Activated naive CD4-positive, alpha-beta T cell treated with anti-CD3 and anti-CD28 coated beads for 36 hours (primary cell): ENCODE measurements at regions not wholly inside any gene's neighbourhood (a gene's known extent, or its start where the extent isn't known, plus 50 kb on each side); places are given as distances from the start of the nearest gene placed in this dataset.
"Not testable (repeated sequence)": the region's sequence is repeated elsewhere in the genome, so short reads cannot be mapped to it uniquely, and the experiment has no call there.

Experiments used
- CTCF ChIA-PET: fragments of 350-600 bp; sonication (Branson Sonifier 250); formaldehyde crosslinking; loops from one replicate; lab custom pipeline; 2021; ENCODE audit warnings: antibody characterized with exemption; lab: Charles Lee
- DNase-seq: peaks from one replicate; pipeline ENCODE4 v3.0.0-alpha.2; 2020
- H3K27ac Mint-ChIP-seq: one replicate; pipeline ENCODE4 v1.8.0; 2021; ENCODE audit warnings: mild to moderate bottlenecking, mixed read lengths
- H3K27me3 Mint-ChIP-seq: one replicate; pipeline ENCODE4 v1.8.0; 2021; ENCODE audit warnings: low read depth, mixed read lengths
- H3K36me3 Mint-ChIP-seq: one replicate; pipeline ENCODE4 v1.8.0; 2021; ENCODE audit warnings: low read depth, mixed read lengths
- H3K4me1 Mint-ChIP-seq: one replicate; pipeline ENCODE4 v1.8.0; 2021; ENCODE audit warnings: low read depth, mixed read lengths
- H3K4me3 Mint-ChIP-seq: one replicate; pipeline ENCODE4 v1.8.0; 2021; ENCODE audit warnings: mild to moderate bottlenecking, moderate library complexity, mixed read lengths
- H3K9me3 Mint-ChIP-seq: one replicate; pipeline ENCODE4 v1.8.0; 2021; ENCODE audit warnings: mixed read lengths
- intact Hi-C: fragments of 100-400 bp; cut with micrococcal nuclease; formaldehyde crosslinking; loops from one replicate; pipeline ENCODE4 v1.15.1; 2023

DNA sequence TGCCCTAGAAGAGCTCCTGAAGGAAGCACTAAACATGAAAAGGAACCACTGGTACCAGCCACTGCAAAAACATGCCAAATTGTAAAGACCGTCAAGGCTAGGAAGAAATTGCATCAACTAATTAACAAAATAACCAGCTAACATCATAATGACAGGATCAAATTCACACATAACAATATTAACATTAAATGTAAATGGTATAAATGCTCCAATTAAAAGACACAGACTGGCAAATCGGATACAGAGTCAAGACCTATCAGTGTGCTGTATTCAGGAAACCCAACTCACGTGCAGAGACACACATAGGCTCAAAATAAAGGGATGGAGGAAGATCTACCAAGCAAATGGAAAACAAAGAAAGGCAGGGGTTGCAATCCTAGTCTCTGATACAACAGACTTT, 137.0 kb upstream of the BCL9 start:
- CTCF ChIA-PET = not testable (repeated sequence)
- H3K9me3 Mint-ChIP-seq = peaks cover 13% of the 10 kb centered on the region

DNA sequence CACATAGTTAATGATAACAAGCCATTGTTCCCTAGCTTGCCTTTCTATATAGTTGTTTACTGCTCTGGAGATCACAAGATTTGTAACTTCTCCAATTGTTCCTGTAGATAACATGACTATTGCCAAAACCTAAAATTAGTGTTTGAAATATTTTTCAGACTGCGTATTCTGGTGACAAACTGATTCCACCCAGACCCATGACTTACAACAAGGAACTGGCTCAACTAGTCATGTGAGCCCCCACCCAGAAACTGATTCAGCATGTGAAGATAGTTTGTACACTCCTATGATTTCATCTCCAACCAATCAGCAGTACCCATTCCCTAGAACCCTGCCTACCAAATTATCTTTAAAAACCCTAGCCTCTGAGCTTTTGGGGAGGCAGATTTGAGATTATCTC, 131.4 kb upstream of the BCL9 start:
- CTCF ChIA-PET = no interaction called here
- H3K4me3 Mint-ChIP-seq = no peak overlapping the region

More for the DNA sequence above, 137.0 kb upstream of the BCL9 start:
- intact Hi-C loops, H3K4me1 Mint-ChIP-seq, DNase-seq, H3K36me3 Mint-ChIP-seq, H3K4me3 Mint-ChIP-seq, H3K27ac Mint-ChIP-seq: not testable (repeated sequence)
- H3K27me3 Mint-ChIP-seq = peaks cover 30% of the 10 kb centered on the region

DNA sequence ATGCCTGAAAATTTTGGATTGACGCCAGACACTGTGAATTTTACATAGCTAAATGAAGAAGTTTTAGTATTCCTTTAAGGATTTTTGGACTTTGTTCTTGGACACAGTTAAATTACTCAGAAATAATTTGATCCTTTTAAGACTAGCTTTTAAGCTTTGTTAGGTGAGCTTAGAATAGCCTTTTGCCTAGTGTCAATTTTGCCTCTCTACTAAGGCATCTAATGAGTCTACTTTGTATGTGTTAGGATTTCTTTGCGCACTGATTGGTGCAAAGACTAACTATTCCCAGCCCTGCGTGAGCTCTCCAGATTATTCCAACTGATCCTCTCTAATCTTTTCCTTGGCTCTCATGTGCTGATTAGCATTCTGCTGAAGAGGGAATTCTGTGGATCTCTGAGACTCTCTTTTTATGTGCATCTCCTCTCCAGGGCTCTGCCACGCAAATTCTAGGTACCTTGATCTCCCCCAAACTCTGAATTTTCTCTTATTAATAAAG, 128.1 kb upstream of the BCL9 start:
- DNase-seq = no peak
- no peak overlapping the region for H3K4me3 Mint-ChIP-seq
- CTCF ChIA-PET = interaction anchor here (0.7 kb wide), 1 partner anchor 91 kb away, joined by 3 read pairs; no protein-coding TSS in a partner anchor
- no peak overlapping the region for H3K27ac Mint-ChIP-seq
- no peaks in the 10 kb centered on the region for H3K4me1 Mint-ChIP-seq
- H3K36me3 Mint-ChIP-seq = no peaks in the 10 kb centered on the region
- peaks cover 13% of the 10 kb centered on the region for H3K27me3 Mint-ChIP-seq
- peaks cover 2% of the 10 kb centered on the region for H3K9me3 Mint-ChIP-seq
- intact Hi-C loops = no loop called here

More for the DNA sequence above, 131.4 kb upstream of the BCL9 start:
- intact Hi-C loops = no loop called here
- Mint-ChIP-seq H3K27me3 (peaks cover 6% of the 10 kb centered on the region), H3K27ac (no peak overlapping the region), H3K9me3 (peaks cover 5% of the 10 kb centered on the region), H3K36me3 (no peaks in the 10 kb centered on the region), H3K4me1 (no peaks in the 10 kb centered on the region)
- DNase-seq = no peak

DNA sequence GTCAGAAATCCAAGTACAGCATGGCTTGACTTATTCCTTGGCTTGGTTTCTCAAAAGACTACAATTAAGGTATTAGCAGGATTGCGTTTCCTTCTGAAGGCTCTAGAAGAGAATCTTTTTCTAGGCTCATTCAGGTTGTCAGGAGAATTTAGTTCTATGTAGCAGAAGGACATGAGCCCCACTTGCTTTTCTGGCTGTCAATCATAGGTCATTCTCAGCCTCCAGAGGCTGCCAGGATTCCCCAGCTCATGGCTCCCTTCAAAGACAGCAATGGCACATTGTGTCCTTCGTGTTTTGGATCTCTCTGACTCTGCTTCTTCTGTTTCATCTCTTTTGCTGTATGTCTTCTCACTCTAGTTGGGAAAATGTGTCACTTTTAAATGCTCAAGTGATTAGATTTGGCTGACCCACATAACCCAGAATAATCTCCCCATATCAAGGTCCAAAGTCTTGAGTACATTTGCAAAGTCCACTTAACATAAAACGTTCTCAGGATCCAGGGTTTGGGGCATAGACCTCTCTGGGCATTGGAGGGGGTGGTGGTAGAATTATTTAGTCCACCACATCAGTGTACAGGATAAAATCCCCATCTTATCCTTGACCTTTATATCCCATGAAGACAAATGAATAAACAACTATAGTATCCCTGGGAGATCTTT, 126.7 kb upstream of the BCL9 start:
- H3K4me3 Mint-ChIP-seq = no peak overlapping the region
- DNase-seq = no peak
- no peaks in the 10 kb centered on the region for H3K36me3 Mint-ChIP-seq
- CTCF ChIA-PET = interaction anchor here (0.5 kb wide), 1 partner anchor 132 kb away, joined by 3 read pairs; no protein-coding TSS in a partner anchor
- H3K4me1 Mint-ChIP-seq = no peaks in the 10 kb centered on the region
- peaks cover 2% of the 10 kb centered on the region for H3K9me3 Mint-ChIP-seq
- H3K27ac Mint-ChIP-seq = no peak overlapping the region
- peaks cover 23% of the 10 kb centered on the region for H3K27me3 Mint-ChIP-seq
- intact Hi-C loops = no loop called here

DNA sequence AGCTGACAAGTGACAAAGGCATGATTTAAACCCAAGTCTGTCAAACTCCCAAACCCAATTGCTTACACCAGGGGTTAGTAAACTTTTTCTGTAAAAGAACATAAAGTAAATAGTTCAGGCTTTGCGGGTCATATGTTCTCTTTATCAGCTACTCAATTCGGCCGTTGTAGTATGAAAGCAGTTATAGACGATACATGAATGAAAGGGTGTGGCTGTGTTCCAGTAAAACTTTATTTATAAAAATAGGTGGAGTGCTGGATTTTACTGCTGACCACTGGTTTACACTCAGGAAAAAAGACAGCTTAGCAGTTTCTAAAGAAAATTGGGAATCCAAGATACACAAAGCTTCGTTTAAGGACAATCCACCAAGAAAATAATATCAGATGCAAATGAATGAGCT, 124.3 kb upstream of the BCL9 start:
- CTCF ChIA-PET = interaction anchor here (0.8 kb wide), 1 partner anchor 15 kb away, joined by 4 read pairs; no protein-coding TSS in a partner anchor
- Mint-ChIP-seq H3K9me3 (no peaks in the 10 kb centered on the region), H3K27ac (no peak overlapping the region), H3K36me3 (no peaks in the 10 kb centered on the region), H3K27me3 (peaks cover 31% of the 10 kb centered on the region), H3K4me3 (no peak overlapping the region), H3K4me1 (no peaks in the 10 kb centered on the region)
- intact Hi-C loops = no loop called here
- DNase-seq = no peak

DNA sequence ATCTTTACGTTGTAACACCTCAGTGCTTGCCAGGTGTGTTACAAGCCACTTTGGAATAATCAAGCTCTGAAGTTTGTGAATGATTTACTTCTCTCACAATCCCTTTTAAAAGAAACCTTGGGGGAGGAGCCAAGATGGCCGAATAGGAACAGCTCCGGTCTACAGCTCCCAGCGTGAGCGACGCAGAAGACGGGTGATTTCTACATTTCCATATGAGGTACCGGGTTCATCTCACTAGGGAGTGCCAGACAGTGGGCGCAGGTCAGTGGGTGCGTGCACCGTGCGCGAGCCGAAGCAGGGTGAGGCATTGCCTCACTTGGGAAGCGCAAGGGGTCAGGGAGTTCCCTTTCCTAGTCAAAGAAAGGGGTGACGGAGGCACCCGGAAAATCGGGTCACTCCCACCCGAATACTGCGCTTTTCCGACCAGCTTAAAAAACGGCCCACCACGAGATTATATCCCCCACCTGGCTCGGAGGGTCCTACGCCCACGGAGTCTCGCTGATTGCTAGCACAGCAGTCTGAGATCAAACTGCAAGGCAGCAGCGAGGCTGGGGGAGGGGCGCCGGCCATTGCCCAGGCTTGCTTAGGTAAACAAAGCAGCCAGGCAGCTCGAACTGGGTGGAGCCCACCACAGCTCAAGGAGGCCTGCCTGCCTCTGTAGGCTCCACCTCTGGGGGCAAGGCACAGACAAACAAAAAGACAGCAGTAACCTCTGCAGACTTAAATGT, 118.0 kb upstream of the BCL9 start:
- H3K27me3 Mint-ChIP-seq = peaks cover 24% of the 10 kb centered on the region
- intact Hi-C loops, H3K36me3 Mint-ChIP-seq, H3K9me3 Mint-ChIP-seq, H3K4me1 Mint-ChIP-seq, H3K27ac Mint-ChIP-seq, DNase-seq, H3K4me3 Mint-ChIP-seq, CTCF ChIA-PET: not testable (repeated sequence)

GRCh38 chr1:147434921-147435320, 106.4 kb upstream of the BCL9 start:
- Mint-ChIP-seq H3K4me3 (no peak overlapping the region), H3K9me3 (no peaks in the 10 kb centered on the region), H3K36me3 (no peaks in the 10 kb centered on the region), H3K27ac (no peak overlapping the region), H3K27me3 (no peaks in the 10 kb centered on the region), H3K4me1 (no peaks in the 10 kb centered on the region)
- CTCF ChIA-PET = interaction anchor here (0.7 kb wide), 1 partner anchor 14 kb away, joined by 3 read pairs; no protein-coding TSS in a partner anchor
- intact Hi-C loops = no loop called here
- DNase-seq = no peak

GRCh38 chr1:147444381-147444780, 96.9 kb upstream of the BCL9 start:
- intact Hi-C loops = no loop called here

DNA sequence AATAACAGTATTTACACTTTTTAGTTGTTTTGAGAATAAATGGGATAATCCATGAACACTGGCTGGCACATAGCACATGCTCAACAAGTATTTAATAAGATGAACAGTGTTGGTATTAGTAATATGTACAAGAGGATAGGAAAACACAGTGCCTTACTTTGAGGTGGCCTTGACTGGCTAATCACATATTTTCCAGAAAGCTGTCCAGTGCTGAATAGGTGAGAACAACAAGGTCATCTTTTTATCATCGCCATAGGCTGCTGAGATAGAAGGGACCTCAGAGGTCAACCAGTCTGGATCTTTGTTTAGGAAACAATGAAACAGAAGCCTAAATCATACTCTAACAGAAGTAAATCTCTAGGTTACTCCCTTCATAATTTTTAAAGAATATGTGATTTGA, 89.7 kb upstream of the BCL9 start:
- Mint-ChIP-seq H3K4me1 (no peaks in the 10 kb centered on the region), H3K4me3 (no peak overlapping the region), H3K27ac (no peak overlapping the region), H3K9me3 (peaks cover 10% of the 10 kb centered on the region), H3K36me3 (peaks cover 2% of the 10 kb centered on the region), H3K27me3 (peaks cover 22% of the 10 kb centered on the region)
- DNase-seq = no peak
- intact Hi-C loops = no loop called here
- CTCF ChIA-PET = no interaction called here

More at GRCh38 chr1:147444381-147444780, 96.9 kb upstream of the BCL9 start:
- Mint-ChIP-seq H3K27ac (no peak overlapping the region), H3K27me3 (peaks cover 11% of the 10 kb centered on the region), H3K4me3 (no peak overlapping the region), H3K36me3 (peaks cover 2% of the 10 kb centered on the region), H3K9me3 (peaks cover 32% of the 10 kb centered on the region), H3K4me1 (no peaks in the 10 kb centered on the region)
- CTCF ChIA-PET = no interaction called here
- no peak for DNase-seq

DNA sequence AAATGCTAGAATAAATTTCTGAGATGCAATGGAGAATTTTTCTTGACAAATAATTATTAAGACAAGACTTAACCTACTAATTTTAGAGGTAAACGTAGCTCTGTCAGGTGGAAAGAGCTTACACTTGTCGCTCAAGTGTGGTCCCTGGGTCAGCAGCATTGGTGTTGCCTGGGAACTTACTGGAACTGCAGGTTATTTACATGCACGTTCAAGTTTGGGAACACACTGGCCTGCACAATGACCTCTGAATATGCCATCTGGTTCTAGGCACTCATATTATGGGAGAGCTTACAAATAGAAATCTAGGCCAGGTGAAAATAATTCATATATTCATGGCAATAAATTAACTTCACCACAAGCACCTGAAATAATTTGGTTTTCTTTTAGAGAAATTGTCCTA, 88.5 kb upstream of the BCL9 start:
- CTCF ChIA-PET = no interaction called here
- intact Hi-C loops = no loop called here
- Mint-ChIP-seq H3K4me1 (no peaks in the 10 kb centered on the region), H3K36me3 (no peaks in the 10 kb centered on the region), H3K27ac (no peak overlapping the region), H3K27me3 (peaks cover 14% of the 10 kb centered on the region), H3K9me3 (no peaks in the 10 kb centered on the region), H3K4me3 (no peak overlapping the region)
- DNase-seq = no peak

DNA sequence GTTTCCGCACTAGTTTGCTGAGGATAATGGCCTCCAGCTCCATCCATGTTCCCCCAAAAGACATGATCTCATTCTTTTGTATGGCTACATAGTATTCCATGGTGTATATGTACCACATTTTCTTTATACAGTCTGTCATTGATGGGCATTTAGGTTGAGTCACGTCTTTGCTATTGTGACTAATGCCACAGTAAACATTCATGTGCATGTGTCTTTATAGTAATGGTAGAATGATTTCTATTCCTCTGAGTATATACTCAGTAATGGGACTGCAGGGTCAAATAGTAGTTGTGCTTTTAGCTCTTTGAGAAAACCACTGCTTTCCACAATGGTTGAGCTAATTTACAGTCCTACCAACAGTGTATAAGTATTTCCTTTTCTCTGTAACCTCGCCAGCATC, 78.3 kb upstream of the BCL9 start:
- CTCF ChIA-PET = no interaction called here
- intact Hi-C loops = no loop called here
- Mint-ChIP-seq H3K27ac (no peak overlapping the region), H3K9me3 (peaks cover 8% of the 10 kb centered on the region), H3K27me3 (peaks cover 50% of the 10 kb centered on the region), H3K4me1 (no peaks in the 10 kb centered on the region), H3K4me3 (no peak overlapping the region), H3K36me3 (no peaks in the 10 kb centered on the region)
- no peak for DNase-seq

GRCh38 chr1:147466543-147466942, 74.8 kb upstream of the BCL9 start:
- Mint-ChIP-seq H3K36me3 (no peaks in the 10 kb centered on the region), H3K4me1 (no peaks in the 10 kb centered on the region), H3K27ac (no peak overlapping the region), H3K27me3 (peaks cover 45% of the 10 kb centered on the region), H3K4me3 (no peak overlapping the region), H3K9me3 (peaks cover 8% of the 10 kb centered on the region)
- intact Hi-C loops = no loop called here
- CTCF ChIA-PET = no interaction called here
- DNase-seq = no peak

GRCh38 chr1:147470079-147470478, 71.2 kb upstream of the BCL9 start:
- H3K4me3 Mint-ChIP-seq = no peak overlapping the region
- intact Hi-C loops = no loop called here
- no peaks in the 10 kb centered on the region for H3K36me3 Mint-ChIP-seq
- H3K9me3 Mint-ChIP-seq = peaks cover 8% of the 10 kb centered on the region
- no peak for DNase-seq
- no peak overlapping the region for H3K27ac Mint-ChIP-seq
- no peaks in the 10 kb centered on the region for H3K4me1 Mint-ChIP-seq
- peaks cover 28% of the 10 kb centered on the region for H3K27me3 Mint-ChIP-seq
- CTCF ChIA-PET = no interaction called here
